SK-N-SH (cell line): ENCODE measurements at regions not wholly inside any gene's neighbourhood (a gene's known extent, or its start where the extent isn't known, plus 50 kb on each side); places are given as distances from the start of the nearest gene placed in this dataset.

ENCODE experiments used
- CTCF ChIP-seq: fragments of 200-600 bp; sonication (generic); IDR thresholded peaks from 2 replicates; pipeline ENCODE4 v1.6.1; 2017; ENCODE audit warnings: antibody characterized with exemption, mild to moderate bottlenecking, moderate library complexity
- EP300 ChIP-seq, 2 experiments: IDR thresholded peaks; 2 replicates each; pipeline versions ENCODE4 v1.4.0 to v1.6.1; 2012; ENCODE audit warnings: borderline replicate concordance in 1 of 2, low read depth in 1 of 2, low read length in 1 of 2
- POLR2AphosphoS5 ChIP-seq: IDR thresholded peaks from 2 replicates; pipeline ENCODE4 v1.6.1; 2012; ENCODE audit warnings: low read depth, low read length
- YY1 ChIP-seq: IDR thresholded peaks from 2 replicates; pipeline ENCODE4 v1.4.0; 2012; ENCODE audit warnings: low read depth, mild to moderate bottlenecking

- TF ChIP-seq YY1 (no peak), POLR2AphosphoS5 (no peak), EP300 (IDR thresholded peaks at IDR 0.05; ENCODE audit: borderline replicate concordance in 1 of 2, low read depth in 1 of 2, low read length in 1 of 2) (no peak), CTCF (no peak)
Observed at GRCh38 chr5:167821151-167821550, 470.3 kb upstream of the WWC1 start.
